ENCODE measurements at regions not wholly inside any gene's neighbourhood (a gene's known extent, or its start where the extent isn't known, plus 50 kb on each side); places are given as distances from the start of the nearest gene placed in this dataset.

GRCh38 chr7:50190776-50191175, 97.7 kb upstream of the ZPBP start:
- intact Hi-C loops (cut with micrococcal nuclease) (no loop called here), dilution Hi-C loops (cut with MboI; ENCODE audit: extremely low pct_ligation_motif_present, low sequenced_read_pairs) (no loop called here)
- no peaks in the 10 kb centered on the region for H3K79me2 ChIP-seq (ENCODE audit: control insufficient read depth, insufficient read depth, low read length)
- no peak overlapping the region for H3K4me2 ChIP-seq (ENCODE audit: insufficient read depth, low read length)
- no peaks in the 10 kb centered on the region for H3K27me3 ChIP-seq (ENCODE audit: control insufficient read depth in 2 of 2, insufficient read depth in 2 of 2, low read length in 2 of 2)
- H3K36me3 ChIP-seq (ENCODE audit: control insufficient read depth in 2 of 2, extremely low read depth in 1 of 2, insufficient read depth in 2 of 2, low read length in 2 of 2) = no peaks in the 10 kb centered on the region
- H3K9me3 ChIP-seq (replicated peaks; ENCODE audit: control insufficient read depth, insufficient read depth, low read length) = no peaks in the 10 kb centered on the region
- no TSS peak for BruUV-seq (replicated peaks)
- no peaks in the 10 kb centered on the region for H3K4me1 ChIP-seq (ENCODE audit: control insufficient read depth, extremely low read depth, insufficient read depth, low read length)
- TF ChIP-seq MYC (IDR thresholded peaks at IDR 0.05; ENCODE audit: low read depth, low read length) (no peak), FOS (IDR thresholded peaks at IDR 0.05; ENCODE audit: borderline replicate concordance, insufficient read depth, low read length) (no peak), POLR2A (IDR thresholded peaks at IDR 0.05; ENCODE audit: low read depth, low read length) (no peak), GATA2 (IDR thresholded peaks at IDR 0.05; ENCODE audit: insufficient read depth, insufficient read length, low read depth, low read length) (no peak), CTCF (IDR thresholded peaks at IDR 0.05; ENCODE audit: extremely low read depth in 1 of 2, insufficient read depth in 1 of 2, low read depth in 1 of 2, low read length in 2 of 2) (no peak), EZH2 (IDR thresholded peaks at IDR 0.05; ENCODE audit: borderline replicate concordance, low read depth, low read length, severe bottlenecking) (no peak), JUN (IDR thresholded peaks at IDR 0.05; ENCODE audit: borderline replicate concordance, insufficient read depth, insufficient read length, low read depth) (no peak), POLR2AphosphoS5 (IDR thresholded peaks at IDR 0.05; ENCODE audit: insufficient read depth, low read depth, low read length) (no peak)
- TF ChIP-seq, protein P1, sequence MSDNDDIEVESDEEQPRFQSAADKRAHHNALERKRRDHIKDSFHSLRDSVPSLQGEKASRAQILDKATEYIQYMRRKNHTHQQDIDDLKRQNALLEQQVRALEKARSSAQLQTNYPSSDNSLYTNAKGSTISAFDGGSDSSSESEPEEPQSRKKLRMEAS (IDR thresholded peaks at IDR 0.05; ENCODE audit: insufficient read depth, insufficient read length) = no peak
- H3K27ac ChIP-seq (ENCODE audit: insufficient read depth, low read depth, low read length) = no peak overlapping the region
- H3K9me1 ChIP-seq (replicated peaks; ENCODE audit: control insufficient read depth, extremely low read depth, insufficient read depth, low read length) = no peaks in the 10 kb centered on the region
- FAIRE-seq = no peak
- ChIA-PET POLR2A (no interaction called here), CTCF (interaction anchor here (1.0 to 1.4 kb wide), 2 partner anchors 970 to 972 kb away, joined by 3 to 4 read pairs; no protein-coding TSS in a partner anchor)
- H3K9ac ChIP-seq (replicated peaks; ENCODE audit: extremely low read depth, insufficient read depth, low read length) = no peak overlapping the region
- no peak overlapping the region for H3K4me3 ChIP-seq (replicated peaks in 1 of 3; ENCODE audit: insufficient read depth in 1 of 3, low read depth in 1 of 3, low read length in 3 of 3)
- H2AFZ ChIP-seq (ENCODE audit: low read depth, low read length) = no peak overlapping the region
- H4K20me1 ChIP-seq (replicated peaks; ENCODE audit: control insufficient read depth, extremely low read depth, insufficient read depth, low read length) = no peaks in the 10 kb centered on the region
- no peak for DNase-seq (ENCODE audit: low read depth, low spot score)

Measured in endothelial cell of umbilical vein (primary cell).